T-cell (primary cell): ENCODE measurements at regions not wholly inside any gene's neighbourhood (a gene's known extent, or its start where the extent isn't known, plus 50 kb on each side); places are given as distances from the start of the nearest gene placed in this dataset.

Experiments used
- ATAC-seq, 4 experiments: fragments of 200-7000 bp in 3 of 4; fragments of 150-1000 bp in 1 of 4; cut with Tn5 transposase; replicated peaks in 1 of 4; 1 replicate in 3 of 4; 2 replicates in 1 of 4; pipeline ENCODE4 v1.10.0; 2021; ENCODE audit warnings: moderate library complexity in 3 of 4, mild to moderate bottlenecking in 2 of 4, moderate number of reproducible peaks in 1 of 4
- CTCF ChIA-PET, 2 donors: fragments of 300-600 bp; sonication (Branson Sonifier 250); formaldehyde crosslinking; loops; one replicate each; lab custom pipeline; 2022; ENCODE audit warnings: antibody characterized with exemption in 2 of 2; lab: Charles Lee
- POLR2A ChIA-PET, 2 donors: fragments of 300-600 bp; sonication (Branson Sonifier 250); formaldehyde crosslinking; loops; one replicate each; lab custom pipeline; 2022; ENCODE audit warnings: antibody characterized with exemption in 2 of 2; lab: Charles Lee
- DNase-seq, 35 experiments: peaks; one replicate each; pipeline versions ENCODE4 v3.0.0 to v3.0.0-alpha.2; 2013 to 2023
- H3K27ac ChIP-seq: one replicate; pipeline ENCODE4 v1.5.1; 2013; ENCODE audit warnings: low read length
- H3K27me3 ChIP-seq, 2 experiments: replicated peaks in 1 of 2; 1 replicate in 1 of 2; 2 replicates in 1 of 2; pipeline versions ENCODE4 v1.6.1 to v1.7.0; 2013; ENCODE audit warnings: low read length in 1 of 2, mixed read lengths in 1 of 2; ENCODE audit not compliant: control insufficient read depth in 2 of 2, insufficient read depth in 2 of 2; ENCODE audit errors: extremely low read depth in 1 of 2
- H3K36me3 ChIP-seq, 2 donors: 1 replicate in 1 of 2; 2 replicates in 1 of 2; pipeline versions ENCODE4 v1.6.1 to v1.7.0; 2013; ENCODE audit warnings: low read length in 1 of 2; ENCODE audit not compliant: control insufficient read depth in 2 of 2, insufficient read depth in 1 of 2; ENCODE audit errors: extremely low read depth in 1 of 2
- H3K4me1 ChIP-seq, 2 experiments: 1 replicate in 1 of 2; 2 replicates in 1 of 2; pipeline versions ENCODE4 v1.6.1 to v1.7.0; 2013; ENCODE audit warnings: low read length in 2 of 2, mixed read lengths in 1 of 2; ENCODE audit not compliant: insufficient read depth in 2 of 2, control insufficient read depth in 1 of 2; ENCODE audit errors: extremely low read depth in 1 of 2
- H3K4me3 ChIP-seq, 2 donors: 1 replicate in 1 of 2; 2 replicates in 1 of 2; pipeline versions ENCODE4 v1.5.1 to v1.7.0; 2013; ENCODE audit warnings: mild to moderate bottlenecking in 2 of 2, low read length in 1 of 2, moderate library complexity in 1 of 2; ENCODE audit not compliant: control insufficient read depth in 1 of 2; ENCODE audit errors: extremely low read depth in 1 of 2
- H3K9me3 ChIP-seq: 2 replicates; pipeline ENCODE4 v1.7.0; 2013
- H3K27ac Mint-ChIP-seq, 2 donors: one replicate each; pipeline ENCODE4 v1.8.0; 2020 to 2021; ENCODE audit warnings: mild to moderate bottlenecking in 2 of 2, mixed read lengths in 2 of 2
- H3K27me3 Mint-ChIP-seq, 2 donors: one replicate each; pipeline ENCODE4 v1.8.0; 2021 to 2022; ENCODE audit warnings: mixed read lengths in 2 of 2
- H3K36me3 Mint-ChIP-seq: one replicate; pipeline ENCODE4 v1.8.0; 2021; ENCODE audit warnings: mixed read lengths
- H3K4me1 Mint-ChIP-seq, 3 donors: one replicate each; pipeline ENCODE4 v1.8.0; 2020 to 2022; ENCODE audit warnings: mixed read lengths in 3 of 3, mild to moderate bottlenecking in 1 of 3
- H3K4me3 Mint-ChIP-seq, 3 donors: one replicate each; pipeline ENCODE4 v1.8.0; 2020 to 2022; ENCODE audit warnings: mild to moderate bottlenecking in 3 of 3, mixed read lengths in 3 of 3, moderate library complexity in 3 of 3
- H3K9me3 Mint-ChIP-seq, 3 donors: one replicate each; pipeline ENCODE4 v1.8.0; 2020 to 2022; ENCODE audit warnings: mixed read lengths in 3 of 3
- WGBS: methylation state at CpG from one replicate; pipeline ENCODE4 v1.1.5; 2013; ENCODE audit warnings: missing lambda C conversion rate; ENCODE audit not compliant: insufficient coverage; 5-methylcytosine and 5-hydroxymethylcytosine counted together

GRCh38 chr5:54872810-54873209, 112.6 kb downstream of the ESM1 start:
- Mint-ChIP-seq H3K4me3 (no peak overlapping the region), H3K9me3 (no peaks in the 10 kb centered on the region), H3K27ac (no peak overlapping the region), H3K36me3 (no peaks in the 10 kb centered on the region), H3K27me3 (peaks cover 17 to 26% of the 10 kb centered on the region in 2 donors), H3K4me1 (peaks cover 0 to 2% (median 0%) of the 10 kb centered on the region in 3 donors)
- no peak overlapping the region for H3K4me3 ChIP-seq
- ChIA-PET CTCF (interaction anchor here (0.5 to 1.4 kb wide), 9 partner anchors 13 to 1200 kb away, joined by 3 to 6 read pairs (median 3); no protein-coding TSS in a partner anchor), POLR2A (interaction anchor here in 1 of 2 donors (0.6 to 0.7 kb wide), 2 partner anchors 1103 to 1465 kb away, joined by 3 read pairs; no protein-coding TSS in a partner anchor)
- no peaks in the 10 kb centered on the region for H3K4me1 ChIP-seq
- no peaks in the 10 kb centered on the region for H3K9me3 ChIP-seq
- DNase-seq (no peak), ATAC-seq (no peak)
- H3K27me3 ChIP-seq: no peaks in the 10 kb centered on the region
- no peak overlapping the region for H3K27ac ChIP-seq
- no peaks in the 10 kb centered on the region for H3K36me3 ChIP-seq
- 88% methylated on average over 1 of the region's 1 CpG for WGBS

- Mint-ChIP-seq H3K9me3 (no peaks in the 10 kb centered on the region), H3K36me3 (no peaks in the 10 kb centered on the region), H3K27ac (no peak overlapping the region), H3K4me3 (no peak overlapping the region), H3K4me1 (peaks cover 8 to 9% (median 8%) of the 10 kb centered on the region in 3 donors), H3K27me3 (peaks cover 9 to 24% of the 10 kb centered on the region in 2 donors)
- H3K4me3 ChIP-seq: no peak overlapping the region
- H3K27me3 ChIP-seq: no peaks in the 10 kb centered on the region
- ATAC-seq (no peak), DNase-seq (no peak)
- CTCF ChIA-PET: no interaction called here
- H3K36me3 ChIP-seq: no peaks in the 10 kb centered on the region
- no peaks in the 10 kb centered on the region for H3K9me3 ChIP-seq
- no peak overlapping the region for H3K27ac ChIP-seq
- 80% methylated on average over 1 of the region's 3 CpGs for WGBS
- peaks cover 0 to 2% of the 10 kb centered on the region in 2 experiments for H3K4me1 ChIP-seq
- POLR2A ChIA-PET: no interaction called here
Observed at GRCh38 chr5:54870271-54870670, 115.1 kb downstream of the ESM1 start.

- DNase-seq: no peak
- no peak overlapping the region for H3K4me3 ChIP-seq
- no peaks in the 10 kb centered on the region for H3K27me3 ChIP-seq
- H3K9me3 ChIP-seq: no peaks in the 10 kb centered on the region
- H3K36me3 Mint-ChIP-seq: no peaks in the 10 kb centered on the region
- H3K9me3 Mint-ChIP-seq: no peaks in the 10 kb centered on the region
- ChIA-PET POLR2A (interaction anchor here (0.6 to 0.7 kb wide), 2 partner anchors 24 to 1312 kb away, joined by 3 to 7 read pairs; no protein-coding TSS in a partner anchor), CTCF (no interaction called here)
- no peak overlapping the region for H3K27ac Mint-ChIP-seq
- peaks cover 8 to 9% (median 8%) of the 10 kb centered on the region in 3 donors for H3K4me1 Mint-ChIP-seq
- peaks cover 0 to 2% of the 10 kb centered on the region in 2 experiments for H3K4me1 ChIP-seq
- H3K4me3 Mint-ChIP-seq: no peak overlapping the region
- ATAC-seq: no peak
- H3K27ac ChIP-seq: no peak overlapping the region
- no CpG with 5 or more reads among the region's 1 CpG for WGBS
- H3K36me3 ChIP-seq: no peaks in the 10 kb centered on the region
- peaks cover 5 to 22% of the 10 kb centered on the region in 2 donors for H3K27me3 Mint-ChIP-seq
Observed at GRCh38 chr5:54869691-54870090, 115.7 kb downstream of the ESM1 start.

GRCh38 chr5:54868511-54869483, 116.6 kb downstream of the ESM1 start:
- CTCF ChIA-PET: interaction anchor here in 1 of 2 donors (5.0 kb wide), 1 partner anchor 352 kb away, joined by 67 read pairs; the partner anchor contains the start of gene SNX18
- POLR2A ChIA-PET: interaction anchor here (0.6 to 0.7 kb wide), 2 partner anchors 23 to 1311 kb away, joined by 3 to 7 read pairs; no protein-coding TSS in a partner anchor
- no peaks in the 10 kb centered on the region for H3K36me3 Mint-ChIP-seq
- H3K27me3 Mint-ChIP-seq: peaks cover 5 to 22% of the 10 kb centered on the region in 2 donors
- no peaks in the 10 kb centered on the region for H3K9me3 Mint-ChIP-seq
- DNase-seq (no peak), ATAC-seq (no peak)
- Histone ChIP-seq H3K4me1 (peaks cover 0 to 2% of the 10 kb centered on the region in 2 experiments), H3K4me3 (no peak overlapping the region), H3K36me3 (no peaks in the 10 kb centered on the region), H3K27ac (no peak overlapping the region), H3K27me3 (no peaks in the 10 kb centered on the region), H3K9me3 (no peaks in the 10 kb centered on the region)
- no peak overlapping the region for H3K4me3 Mint-ChIP-seq
- WGBS: 54% methylated on average over 9 of the region's 12 CpGs
- H3K27ac Mint-ChIP-seq: no peak overlapping the region
- peaks cover 8 to 9% (median 8%) of the 10 kb centered on the region in 3 donors for H3K4me1 Mint-ChIP-seq

- 59% methylated on average over 3 of the region's 7 CpGs for WGBS
- Histone ChIP-seq H3K4me3 (peak overlapping the region in 1 of 2 donors; percentile 10), H3K36me3 (no peaks in the 10 kb centered on the region), H3K27me3 (no peaks in the 10 kb centered on the region), H3K4me1 (peaks cover 0 to 2% of the 10 kb centered on the region in 2 experiments), H3K27ac (no peak overlapping the region), H3K9me3 (no peaks in the 10 kb centered on the region)
- Mint-ChIP-seq H3K4me1 (peaks cover 8 to 9% (median 8%) of the 10 kb centered on the region in 3 donors), H3K4me3 (peak overlapping the region; percentile 13 to 35 (median 31)), H3K36me3 (no peaks in the 10 kb centered on the region), H3K9me3 (no peaks in the 10 kb centered on the region), H3K27me3 (peaks cover 9 to 26% of the 10 kb centered on the region in 2 donors), H3K27ac (no peak overlapping the region)
- ChIA-PET POLR2A (interaction anchor here (0.7 to 1.0 kb wide), 3 partner anchors 16 to 350 kb away, joined by 3 read pairs; partner anchors contain the start of gene SNX18 (in 1 of the 2)), CTCF (interaction anchor here (0.5 to 5.0 kb wide), 37 partner anchors 11 to 624 kb away, joined by 3 to 67 read pairs (median 4); partner anchors contain the start of genes SNX18 (in 2 of the 2), ARL15 (in 1 of the 2) and GPX8 (in 1 of the 2))
- DNase-seq: peak in 4 of 35 experiments; percentile 8 to 69 (median 10)
- ATAC-seq: peak; percentile 51 to 69 (median 66)
Observed at GRCh38 chr5:54867310-54867944, 118.0 kb downstream of the ESM1 start.
